ENCODE measurements at regions not wholly inside any gene's neighbourhood (a gene's known extent, or its start where the extent isn't known, plus 50 kb on each side); places are given as distances from the start of the nearest gene placed in this dataset.
"Not testable (repeated sequence)": the region's sequence is repeated elsewhere in the genome, so short reads cannot be mapped to it uniquely, and the experiment has no call there.

- not testable (repeated sequence) for TF ChIP-seq POLR2AphosphoS5 (IDR thresholded peaks at IDR 0.05; ENCODE audit: low read depth); CTCF (IDR thresholded peaks at IDR 0.05; ENCODE audit: insufficient read depth, low read length); SPI1 (IDR thresholded peaks at IDR 0.05; ENCODE audit: borderline replicate concordance, low read depth); GABPA (IDR thresholded peaks at IDR 0.05; ENCODE audit: low read depth)
- TF ChIP-seq, protein P1, sequence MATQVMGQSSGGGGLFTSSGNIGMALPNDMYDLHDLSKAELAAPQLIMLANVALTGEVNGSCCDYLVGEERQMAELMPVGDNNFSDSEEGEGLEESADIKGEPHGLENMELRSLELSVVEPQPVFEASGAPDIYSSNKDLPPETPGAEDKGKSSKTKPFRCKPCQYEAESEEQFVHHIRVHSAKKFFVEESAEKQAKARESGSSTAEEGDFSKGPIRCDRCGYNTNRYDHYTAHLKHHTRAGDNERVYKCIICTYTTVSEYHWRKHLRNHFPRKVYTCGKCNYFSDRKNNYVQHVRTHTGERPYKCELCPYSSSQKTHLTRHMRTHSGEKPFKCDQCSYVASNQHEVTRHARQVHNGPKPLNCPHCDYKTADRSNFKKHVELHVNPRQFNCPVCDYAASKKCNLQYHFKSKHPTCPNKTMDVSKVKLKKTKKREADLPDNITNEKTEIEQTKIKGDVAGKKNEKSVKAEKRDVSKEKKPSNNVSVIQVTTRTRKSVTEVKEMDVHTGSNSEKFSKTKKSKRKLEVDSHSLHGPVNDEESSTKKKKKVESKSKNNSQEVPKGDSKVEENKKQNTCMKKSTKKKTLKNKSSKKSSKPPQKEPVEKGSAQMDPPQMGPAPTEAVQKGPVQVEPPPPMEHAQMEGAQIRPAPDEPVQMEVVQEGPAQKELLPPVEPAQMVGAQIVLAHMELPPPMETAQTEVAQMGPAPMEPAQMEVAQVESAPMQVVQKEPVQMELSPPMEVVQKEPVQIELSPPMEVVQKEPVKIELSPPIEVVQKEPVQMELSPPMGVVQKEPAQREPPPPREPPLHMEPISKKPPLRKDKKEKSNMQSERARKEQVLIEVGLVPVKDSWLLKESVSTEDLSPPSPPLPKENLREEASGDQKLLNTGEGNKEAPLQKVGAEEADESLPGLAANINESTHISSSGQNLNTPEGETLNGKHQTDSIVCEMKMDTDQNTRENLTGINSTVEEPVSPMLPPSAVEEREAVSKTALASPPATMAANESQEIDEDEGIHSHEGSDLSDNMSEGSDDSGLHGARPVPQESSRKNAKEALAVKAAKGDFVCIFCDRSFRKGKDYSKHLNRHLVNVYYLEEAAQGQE (IDR thresholded peaks at IDR 0.05; ENCODE audit: insufficient replicate concordance, low read depth), result not testable (repeated sequence)
Observed at GRCh38 chr5:138667782-138668331, 85.4 kb upstream of the CTNNA1 start.

All from HL-60 (cell line).